ENCODE measurements at regions not wholly inside any gene's neighbourhood (a gene's known extent, or its start where the extent isn't known, plus 50 kb on each side); places are given as distances from the start of the nearest gene placed in this dataset.

GRCh38 chr17:77456951-77457548 is 316.3 kb downstream of the SEC14L1 start:
- no peaks in the 10 kb centered on the region for H3K27me3 Mint-ChIP-seq (ENCODE audit: unreplicated experiment)
- H3K27ac Mint-ChIP-seq (ENCODE audit: unreplicated experiment) = no peak overlapping the region
- H3K4me1 Mint-ChIP-seq (ENCODE audit: unreplicated experiment) = peaks cover 65% of the 10 kb centered on the region
- no peaks in the 10 kb centered on the region for H3K9me3 Mint-ChIP-seq (ENCODE audit: unreplicated experiment)
- no peak for TF ChIP-seq CTCF (IDR thresholded peaks at IDR 0.05)
- DNase-seq (ENCODE audit: extremely low spot score, unreplicated experiment) = no peak
- H3K36me3 Mint-ChIP-seq (ENCODE audit: unreplicated experiment) = peaks cover 5% of the 10 kb centered on the region
- H3K4me3 Mint-ChIP-seq (ENCODE audit: unreplicated experiment) = no peak overlapping the region

- H3K9me3 Mint-ChIP-seq (ENCODE audit: unreplicated experiment) = no peaks in the 10 kb centered on the region
- DNase-seq (ENCODE audit: extremely low spot score, unreplicated experiment) = no peak
- peaks cover 64% of the 10 kb centered on the region for H3K4me1 Mint-ChIP-seq (ENCODE audit: unreplicated experiment)
- H3K36me3 Mint-ChIP-seq (ENCODE audit: unreplicated experiment) = peaks cover 5% of the 10 kb centered on the region
- no peak overlapping the region for H3K4me3 Mint-ChIP-seq (ENCODE audit: unreplicated experiment)
- no peak for TF ChIP-seq CTCF (IDR thresholded peaks at IDR 0.05)
- H3K27ac Mint-ChIP-seq (ENCODE audit: unreplicated experiment) = no peak overlapping the region
- no peaks in the 10 kb centered on the region for H3K27me3 Mint-ChIP-seq (ENCODE audit: unreplicated experiment)
These were observed 316.9 kb downstream of the SEC14L1 start for GRCh38 chr17:77457572-77458201.

GRCh38 chr17:77458202-77459017 is 317.6 kb downstream of the SEC14L1 start:
- Mint-ChIP-seq H3K4me1 (ENCODE audit: unreplicated experiment) (peaks cover 64% of the 10 kb centered on the region), H3K9me3 (ENCODE audit: unreplicated experiment) (no peaks in the 10 kb centered on the region), H3K27me3 (ENCODE audit: unreplicated experiment) (no peaks in the 10 kb centered on the region), H3K27ac (ENCODE audit: unreplicated experiment) (peak overlapping the region; percentile 23), H3K36me3 (ENCODE audit: unreplicated experiment) (peaks cover 8% of the 10 kb centered on the region), H3K4me3 (ENCODE audit: unreplicated experiment) (no peak overlapping the region)
- no peak for DNase-seq (ENCODE audit: extremely low spot score, unreplicated experiment)
- TF ChIP-seq CTCF (IDR thresholded peaks at IDR 0.05) = no peak

GRCh38 chr17:77459018-77459755 is 318.4 kb downstream of the SEC14L1 start:
- TF ChIP-seq CTCF (IDR thresholded peaks at IDR 0.05) = no peak
- no peak for DNase-seq (ENCODE audit: extremely low spot score, unreplicated experiment)
- no peak overlapping the region for H3K4me3 Mint-ChIP-seq (ENCODE audit: unreplicated experiment)
- H3K4me1 Mint-ChIP-seq (ENCODE audit: unreplicated experiment) = peaks cover 62% of the 10 kb centered on the region
- H3K9me3 Mint-ChIP-seq (ENCODE audit: unreplicated experiment) = no peaks in the 10 kb centered on the region
- peaks cover 8% of the 10 kb centered on the region for H3K36me3 Mint-ChIP-seq (ENCODE audit: unreplicated experiment)
- H3K27ac Mint-ChIP-seq (ENCODE audit: unreplicated experiment) = peak overlapping the region; percentile 87
- H3K27me3 Mint-ChIP-seq (ENCODE audit: unreplicated experiment) = no peaks in the 10 kb centered on the region

Data from osteocyte (in vitro differentiated cells).